ENCODE measurements at regions not wholly inside any gene's neighbourhood (a gene's known extent, or its start where the extent isn't known, plus 50 kb on each side); places are given as distances from the start of the nearest gene placed in this dataset.

DNA sequence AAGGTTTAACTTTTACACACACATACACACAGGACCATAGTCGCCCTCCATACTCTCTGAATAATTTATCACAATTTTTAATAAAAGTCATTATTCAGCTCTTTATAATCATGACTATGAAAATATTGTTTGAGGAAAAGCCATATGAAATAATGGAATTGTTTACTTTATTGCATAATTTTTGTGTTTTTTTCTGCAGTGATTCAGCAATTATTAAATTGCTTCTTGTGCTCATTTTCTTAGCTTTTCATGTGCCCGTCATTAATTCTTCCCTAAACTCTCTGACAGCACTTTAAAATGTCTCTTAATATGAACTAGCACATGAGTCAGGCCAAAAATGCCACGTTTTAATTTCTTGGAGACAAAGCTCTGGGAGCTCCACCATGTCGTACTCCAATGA, 77.5 kb upstream of the ALX4 start:
- TF ChIP-seq, protein P1, sequence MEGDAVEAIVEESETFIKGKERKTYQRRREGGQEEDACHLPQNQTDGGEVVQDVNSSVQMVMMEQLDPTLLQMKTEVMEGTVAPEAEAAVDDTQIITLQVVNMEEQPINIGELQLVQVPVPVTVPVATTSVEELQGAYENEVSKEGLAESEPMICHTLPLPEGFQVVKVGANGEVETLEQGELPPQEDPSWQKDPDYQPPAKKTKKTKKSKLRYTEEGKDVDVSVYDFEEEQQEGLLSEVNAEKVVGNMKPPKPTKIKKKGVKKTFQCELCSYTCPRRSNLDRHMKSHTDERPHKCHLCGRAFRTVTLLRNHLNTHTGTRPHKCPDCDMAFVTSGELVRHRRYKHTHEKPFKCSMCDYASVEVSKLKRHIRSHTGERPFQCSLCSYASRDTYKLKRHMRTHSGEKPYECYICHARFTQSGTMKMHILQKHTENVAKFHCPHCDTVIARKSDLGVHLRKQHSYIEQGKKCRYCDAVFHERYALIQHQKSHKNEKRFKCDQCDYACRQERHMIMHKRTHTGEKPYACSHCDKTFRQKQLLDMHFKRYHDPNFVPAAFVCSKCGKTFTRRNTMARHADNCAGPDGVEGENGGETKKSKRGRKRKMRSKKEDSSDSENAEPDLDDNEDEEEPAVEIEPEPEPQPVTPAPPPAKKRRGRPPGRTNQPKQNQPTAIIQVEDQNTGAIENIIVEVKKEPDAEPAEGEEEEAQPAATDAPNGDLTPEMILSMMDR (IDR thresholded peaks at IDR 0.05; ENCODE audit: borderline replicate concordance, extremely low read depth, low read length, poor library complexity, severe bottlenecking), result no peak
- TF ChIP-seq EZH2 (IDR thresholded peaks at IDR 0.05; ENCODE audit: borderline replicate concordance, low read depth, low read length, severe bottlenecking), result no peak
